GM12878 (cell line): ENCODE measurements at regions not wholly inside any gene's neighbourhood (a gene's known extent, or its start where the extent isn't known, plus 50 kb on each side); places are given as distances from the start of the nearest gene placed in this dataset.

Source experiments
- HCFC1 ChIP-seq: fragments of 150-350 bp; IDR thresholded peaks from 2 replicates; pipeline ENCODE4 v1.6.1; 2014; ENCODE audit warnings: low read length
- STAT3 ChIP-seq: IDR thresholded peaks from 2 replicates; pipeline ENCODE4 v1.6.1; 2011; ENCODE audit warnings: low read depth, low read length, improper control_type of control experiment
- ZNF274 ChIP-seq: IDR thresholded peaks from one replicate; pipeline ENCODE4 v1.8.0; 2011; ENCODE audit not compliant: insufficient read length, insufficient read depth

DNA sequence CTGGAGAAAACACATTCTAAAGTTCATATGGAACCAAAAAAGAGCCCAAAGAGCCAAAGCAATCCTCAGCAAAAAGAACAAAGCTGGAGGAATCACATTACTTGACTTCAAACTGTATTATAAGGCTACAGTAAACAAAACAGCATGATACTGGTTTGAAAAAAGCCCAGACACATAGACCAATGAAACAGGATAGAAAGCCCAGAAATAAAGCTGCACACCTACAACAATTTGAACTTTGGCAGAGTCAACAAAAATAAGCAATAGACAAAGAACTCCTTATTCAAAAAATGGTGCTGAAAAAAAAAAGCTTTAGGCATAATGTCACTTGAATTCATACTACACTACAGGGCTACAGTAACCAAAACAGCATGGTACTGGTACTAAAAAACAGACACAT lies 289.6 kb downstream of the NR4A2 start:
- no peak for TF ChIP-seq STAT3
- no peak for TF ChIP-seq HCFC1
- no peak for TF ChIP-seq ZNF274
